GM12891 (cell line): ENCODE measurements at regions not wholly inside any gene's neighbourhood (a gene's known extent, or its start where the extent isn't known, plus 50 kb on each side); places are given as distances from the start of the nearest gene placed in this dataset.

ENCODE experiments used
- PAX5 ChIP-seq: IDR thresholded peaks from 2 replicates; pipeline ENCODE4 v1.6.1; 2011; ENCODE audit warnings: low read length, moderate library complexity, mild to moderate bottlenecking; ENCODE audit not compliant: insufficient read depth, severe bottlenecking
- POLR2A ChIP-seq: IDR thresholded peaks from 2 replicates; pipeline ENCODE4 v1.6.1; 2011; ENCODE audit warnings: low read depth, low read length, control low read depth
- POLR2AphosphoS5 ChIP-seq: IDR thresholded peaks from 2 replicates; pipeline ENCODE4 v1.6.1; 2011; ENCODE audit warnings: low read depth, low read length, control low read depth
- SPI1 ChIP-seq: IDR thresholded peaks from 2 replicates; pipeline ENCODE4 v1.6.1; 2011; ENCODE audit warnings: low read depth, low read length, control low read depth
- TAF1 ChIP-seq: IDR thresholded peaks from 2 replicates; pipeline ENCODE4 v1.6.1; 2011; ENCODE audit warnings: low read depth, low read length, control low read depth

DNA sequence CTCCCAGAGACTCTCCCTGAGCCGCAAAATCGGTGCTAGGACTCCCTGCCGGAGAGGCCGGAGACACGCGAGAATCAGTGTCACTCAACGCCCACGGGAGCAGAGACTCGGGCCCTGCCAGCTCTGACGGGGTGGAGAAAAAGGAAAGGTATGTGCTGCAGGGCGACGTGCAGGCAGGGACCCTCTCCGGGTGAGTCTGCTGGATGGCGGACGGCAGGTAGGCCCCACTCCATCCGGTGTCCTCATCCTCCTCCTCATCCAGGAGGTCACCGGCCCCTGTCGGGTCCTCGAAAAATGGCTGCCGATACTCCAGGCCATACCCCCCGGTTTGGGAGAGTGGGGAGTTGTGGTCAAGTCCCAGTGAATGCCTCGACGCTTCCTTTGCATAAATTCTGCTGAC lies 110.7 kb downstream of the PMAIP1 start:
- no peak for TF ChIP-seq POLR2A
- no peak for TF ChIP-seq POLR2AphosphoS5
- TF ChIP-seq TAF1, result no peak
- TF ChIP-seq SPI1, result no peak
- no peak for TF ChIP-seq PAX5
